Bronchial epithelial cell (primary cell): ENCODE measurements at regions not wholly inside any gene's neighbourhood (a gene's known extent, or its start where the extent isn't known, plus 50 kb on each side); places are given as distances from the start of the nearest gene placed in this dataset.

Source experiments
- DNase-seq: peaks from one replicate; pipeline ENCODE4 v3.0.0-alpha.2; 2010; ENCODE audit warnings: low read depth
- FAIRE-seq: peaks from 2 replicates; lab custom pipeline; 2011; peaks lifted over from hg19 to GRCh38; lab: Jason Lieb, UNC
- H3K27me3 ChIP-seq: 2 replicates; pipeline ENCODE4 v1.5.1; 2011; ENCODE audit warnings: low read length; ENCODE audit not compliant: control insufficient read depth, insufficient read depth
- H3K36me3 ChIP-seq: 2 replicates; pipeline ENCODE4 v1.5.1; 2011; ENCODE audit warnings: low read length; ENCODE audit not compliant: control insufficient read depth, insufficient read depth
- H3K4me3 ChIP-seq: 2 replicates; pipeline ENCODE4 v1.5.1; 2011; ENCODE audit warnings: mild to moderate bottlenecking, low read depth, low read length, control low read depth
- TF ChIP-seq, protein P1 (sequence below): IDR thresholded peaks from 2 replicates; pipeline ENCODE4 v1.5.1; 2011; ENCODE audit warnings: mild to moderate bottlenecking, moderate library complexity, low read length, control low read depth, inconsistent platforms; ENCODE audit not compliant: insufficient read depth, severe bottlenecking

DNA sequence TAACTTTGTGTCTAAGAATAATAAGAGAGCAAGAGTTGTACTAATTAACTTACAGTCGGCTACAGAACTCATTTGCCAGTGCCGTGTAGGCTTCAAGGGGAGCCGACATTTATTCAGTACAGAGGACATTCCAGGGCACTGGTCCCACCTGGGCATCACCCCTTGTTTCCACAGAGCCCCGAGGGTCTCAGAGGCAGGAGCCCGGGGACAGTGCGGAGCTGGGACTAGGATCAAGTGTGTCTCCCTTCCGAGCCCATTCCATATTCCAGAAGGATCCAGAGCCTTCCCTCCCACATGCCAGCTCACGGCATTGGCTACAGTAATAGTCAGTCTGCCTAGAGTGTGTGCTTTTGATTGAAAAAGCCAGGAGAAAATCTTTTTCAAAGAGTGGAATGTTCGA lies 71.5 kb upstream of the CTDP1 start:
- no peak for FAIRE-seq
- Histone ChIP-seq H3K36me3 (no peaks in the 10 kb centered on the region), H3K27me3 (no peaks in the 10 kb centered on the region), H3K4me3 (no peak overlapping the region)
- DNase-seq: no peak
- TF ChIP-seq, protein P1, sequence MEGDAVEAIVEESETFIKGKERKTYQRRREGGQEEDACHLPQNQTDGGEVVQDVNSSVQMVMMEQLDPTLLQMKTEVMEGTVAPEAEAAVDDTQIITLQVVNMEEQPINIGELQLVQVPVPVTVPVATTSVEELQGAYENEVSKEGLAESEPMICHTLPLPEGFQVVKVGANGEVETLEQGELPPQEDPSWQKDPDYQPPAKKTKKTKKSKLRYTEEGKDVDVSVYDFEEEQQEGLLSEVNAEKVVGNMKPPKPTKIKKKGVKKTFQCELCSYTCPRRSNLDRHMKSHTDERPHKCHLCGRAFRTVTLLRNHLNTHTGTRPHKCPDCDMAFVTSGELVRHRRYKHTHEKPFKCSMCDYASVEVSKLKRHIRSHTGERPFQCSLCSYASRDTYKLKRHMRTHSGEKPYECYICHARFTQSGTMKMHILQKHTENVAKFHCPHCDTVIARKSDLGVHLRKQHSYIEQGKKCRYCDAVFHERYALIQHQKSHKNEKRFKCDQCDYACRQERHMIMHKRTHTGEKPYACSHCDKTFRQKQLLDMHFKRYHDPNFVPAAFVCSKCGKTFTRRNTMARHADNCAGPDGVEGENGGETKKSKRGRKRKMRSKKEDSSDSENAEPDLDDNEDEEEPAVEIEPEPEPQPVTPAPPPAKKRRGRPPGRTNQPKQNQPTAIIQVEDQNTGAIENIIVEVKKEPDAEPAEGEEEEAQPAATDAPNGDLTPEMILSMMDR: no peak

DNA sequence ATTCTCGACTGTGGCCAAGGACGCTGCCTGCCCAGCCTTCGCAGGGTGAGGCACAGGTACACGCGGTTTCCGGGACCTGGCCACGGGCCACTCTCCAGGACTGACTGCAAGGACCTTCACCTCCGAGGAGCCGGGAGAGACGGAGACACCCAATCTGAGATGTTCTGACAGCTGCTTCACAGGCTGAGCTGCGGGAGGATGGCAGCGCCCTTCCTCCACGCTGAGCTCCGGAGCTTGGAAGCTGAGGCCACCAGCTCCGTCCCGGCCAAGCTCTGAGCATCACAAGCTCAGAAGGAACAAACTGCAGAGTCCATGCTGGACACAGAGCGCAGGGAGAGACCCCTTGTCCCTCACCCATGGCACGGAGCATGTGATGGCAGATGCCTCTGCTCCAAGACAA lies 71.1 kb upstream of the CTDP1 start:
- FAIRE-seq: no peak
- no peaks in the 10 kb centered on the region for H3K27me3 ChIP-seq

DNA sequence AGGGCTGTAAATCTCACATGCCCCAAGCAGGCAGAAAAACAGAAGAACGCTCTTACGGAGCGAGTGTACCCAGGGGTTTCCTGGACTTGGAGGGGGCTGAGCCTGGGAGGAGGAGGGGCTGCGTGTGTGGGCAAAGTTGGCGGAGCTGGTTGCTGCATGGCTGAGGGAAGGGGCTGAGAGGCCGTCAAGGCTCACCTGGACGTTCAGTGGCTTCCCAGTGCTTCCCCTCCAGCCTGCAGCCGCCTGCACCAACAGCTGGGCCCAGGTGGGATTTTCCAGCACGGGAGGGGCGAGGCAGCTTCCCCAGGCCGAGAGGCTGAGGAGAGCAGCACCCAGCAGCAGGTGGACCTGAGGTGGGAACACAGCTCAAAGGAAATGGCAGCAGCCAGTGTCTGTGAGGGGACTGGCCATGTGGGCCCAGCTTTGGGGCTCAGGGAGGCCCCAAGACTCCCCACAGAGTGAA lies 70.6 kb upstream of the CTDP1 start:
- H3K36me3 ChIP-seq: no peaks in the 10 kb centered on the region
- no peaks in the 10 kb centered on the region for H3K27me3 ChIP-seq
- DNase-seq (no peak), FAIRE-seq (no peak)
- no peak overlapping the region for H3K4me3 ChIP-seq
- TF ChIP-seq, protein P1: no peak

More for the DNA sequence above, 71.1 kb upstream of the CTDP1 start:
- Histone ChIP-seq H3K36me3 (no peaks in the 10 kb centered on the region), H3K4me3 (no peak overlapping the region)
- TF ChIP-seq, protein P1: no peak
- DNase-seq: no peak

DNA sequence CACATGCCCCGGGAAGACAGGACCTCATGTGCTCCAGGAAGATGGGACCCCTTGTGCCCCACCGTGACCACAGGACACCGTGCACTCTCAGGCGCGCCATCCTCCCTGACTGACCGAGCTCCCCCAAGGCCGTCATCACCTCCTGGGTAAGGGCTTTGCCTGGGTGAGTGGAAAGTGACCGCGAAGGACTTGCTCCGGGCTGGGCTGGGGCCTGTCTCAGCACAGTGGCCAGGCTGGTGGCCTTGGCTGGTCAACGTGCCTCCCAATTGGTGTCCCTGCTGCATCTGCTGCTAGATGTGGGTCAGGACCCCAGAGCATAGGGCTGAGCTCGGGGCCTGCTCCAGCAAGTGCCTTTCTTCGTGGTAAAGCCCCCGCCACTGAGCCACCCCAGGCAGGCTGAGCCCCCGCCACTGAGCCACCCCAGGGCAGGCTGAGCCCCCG lies 69.7 kb upstream of the CTDP1 start:
- FAIRE-seq: no peak
- TF ChIP-seq, protein P1: no peak
- H3K27me3 ChIP-seq: no peaks in the 10 kb centered on the region

DNA sequence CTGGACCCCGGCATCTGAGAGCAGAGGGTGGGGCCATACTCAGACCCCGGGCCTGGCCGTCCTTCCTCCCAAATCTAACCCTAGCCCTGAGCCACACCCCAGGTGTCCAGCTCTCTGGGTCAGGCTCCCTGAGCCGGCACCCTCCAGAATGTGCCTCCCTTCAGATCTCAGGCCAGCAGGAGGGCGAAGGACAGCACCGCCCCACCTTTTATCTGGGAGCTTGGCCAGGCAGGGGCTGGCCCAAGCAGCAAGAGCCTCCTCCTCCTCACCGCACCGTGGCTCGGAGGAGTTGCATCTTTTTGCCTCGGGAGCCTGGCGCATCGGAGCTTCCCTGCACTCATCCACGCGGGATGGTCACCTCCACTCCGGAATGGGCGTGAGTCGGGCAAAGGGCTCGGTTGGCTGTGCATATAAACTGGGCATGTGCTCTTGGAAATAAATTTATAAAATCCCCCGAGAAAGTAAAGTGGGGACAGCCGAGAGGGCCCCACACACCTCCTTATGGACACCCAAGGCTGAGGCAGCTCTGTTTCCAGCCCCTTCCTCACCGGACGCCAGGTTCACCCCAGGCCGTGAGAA lies 69.1 kb upstream of the CTDP1 start:
- TF ChIP-seq, protein P1: no peak
- FAIRE-seq: no peak

More for the DNA sequence above, 69.7 kb upstream of the CTDP1 start:
- H3K4me3 ChIP-seq: no peak overlapping the region
- no peaks in the 10 kb centered on the region for H3K36me3 ChIP-seq
- DNase-seq: no peak

More for the DNA sequence above, 69.1 kb upstream of the CTDP1 start:
- no peak for DNase-seq
- H3K27me3 ChIP-seq: no peaks in the 10 kb centered on the region
- H3K36me3 ChIP-seq: no peaks in the 10 kb centered on the region
- H3K4me3 ChIP-seq: no peak overlapping the region
